ENCODE measurements at regions not wholly inside any gene's neighbourhood (a gene's known extent, or its start where the extent isn't known, plus 50 kb on each side); places are given as distances from the start of the nearest gene placed in this dataset.

DNA sequence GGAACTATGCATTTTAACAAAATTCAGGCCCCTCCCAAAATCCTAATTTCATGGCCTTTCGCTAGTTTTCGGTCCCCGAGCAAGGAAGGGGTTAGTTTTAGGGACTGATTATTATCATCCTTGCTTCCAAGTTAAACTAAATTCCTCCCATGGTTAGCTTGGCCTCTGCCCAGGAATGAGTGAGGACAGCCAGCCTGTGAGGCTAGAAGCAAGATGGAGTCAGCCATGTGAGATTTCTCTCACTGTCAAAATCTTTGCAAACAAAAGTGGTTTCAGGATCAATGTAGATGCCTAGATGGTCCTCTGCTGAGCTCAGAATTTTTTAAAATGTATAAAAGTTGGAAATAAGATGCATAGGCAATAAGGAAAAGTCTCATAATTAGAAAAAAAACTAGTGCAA is 208.9 kb downstream of the RSL24D1 start:
- H3K9ac ChIP-seq (ENCODE audit: low read length): no peak overlapping the region
- no peaks in the 10 kb centered on the region for H3K4me1 ChIP-seq (ENCODE audit: control insufficient read depth, insufficient read depth, low read length)
- no peaks in the 10 kb centered on the region for H3K27me3 ChIP-seq (replicated peaks; ENCODE audit: control insufficient read depth, insufficient read depth, low read length)
- peaks cover 11% of the 10 kb centered on the region for H3K9me3 ChIP-seq (ENCODE audit: control insufficient read depth, low read length)
- no peak overlapping the region for H3K4me3 ChIP-seq (ENCODE audit: low read length)
- H3K36me3 ChIP-seq (ENCODE audit: control insufficient read depth, insufficient read depth, low read length, severe bottlenecking): no peaks in the 10 kb centered on the region
- no peak for DNase-seq (ENCODE audit: low read depth)

DNA sequence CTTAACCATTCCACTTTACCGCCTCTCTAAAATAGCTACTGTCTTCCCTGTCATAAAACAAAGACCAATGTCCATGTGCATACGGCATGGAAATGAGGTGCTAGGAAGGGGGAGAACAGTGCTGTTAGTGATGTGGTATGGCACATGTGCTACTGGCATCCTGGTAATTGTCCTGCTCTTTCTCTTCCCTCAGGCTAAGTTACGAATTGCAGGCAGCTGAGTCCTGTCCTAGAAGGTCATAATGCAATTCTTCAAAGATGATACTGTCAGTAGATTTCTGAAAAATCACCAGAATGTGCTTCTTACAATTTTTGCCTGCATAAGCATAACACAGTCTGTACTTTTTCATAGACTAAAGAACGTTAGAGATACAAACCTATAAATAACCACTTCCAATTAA is 216.8 kb downstream of the RSL24D1 start:
- no peak overlapping the region for H3K4me3 ChIP-seq (ENCODE audit: low read length)
- no peaks in the 10 kb centered on the region for H3K36me3 ChIP-seq (ENCODE audit: control insufficient read depth, insufficient read depth, low read length, severe bottlenecking)
- DNase-seq (ENCODE audit: low read depth): no peak
- H3K4me1 ChIP-seq (ENCODE audit: control insufficient read depth, insufficient read depth, low read length): no peaks in the 10 kb centered on the region
- H3K9ac ChIP-seq (ENCODE audit: low read length): no peak overlapping the region
- no peaks in the 10 kb centered on the region for H3K27me3 ChIP-seq (replicated peaks; ENCODE audit: control insufficient read depth, insufficient read depth, low read length)
- no peaks in the 10 kb centered on the region for H3K9me3 ChIP-seq (ENCODE audit: control insufficient read depth, low read length)

GRCh38 chr15:54962637-54963036 is 234.1 kb downstream of the RSL24D1 start:
- H3K9ac ChIP-seq (ENCODE audit: low read length): no peak overlapping the region
- no peak for DNase-seq (ENCODE audit: low read depth)
- no peaks in the 10 kb centered on the region for H3K27me3 ChIP-seq (replicated peaks; ENCODE audit: control insufficient read depth, insufficient read depth, low read length)
- no peaks in the 10 kb centered on the region for H3K4me1 ChIP-seq (ENCODE audit: control insufficient read depth, insufficient read depth, low read length)
- H3K36me3 ChIP-seq (ENCODE audit: control insufficient read depth, insufficient read depth, low read length, severe bottlenecking): no peaks in the 10 kb centered on the region
- H3K4me3 ChIP-seq (ENCODE audit: low read length): no peak overlapping the region
- H3K9me3 ChIP-seq (ENCODE audit: control insufficient read depth, low read length): peaks cover 8% of the 10 kb centered on the region

GRCh38 chr15:54960266-54960665 is 236.5 kb downstream of the RSL24D1 start:
- Histone ChIP-seq H3K27me3 (replicated peaks; ENCODE audit: control insufficient read depth, insufficient read depth, low read length) (no peaks in the 10 kb centered on the region), H3K9me3 (ENCODE audit: control insufficient read depth, low read length) (peaks cover 2% of the 10 kb centered on the region), H3K4me3 (ENCODE audit: low read length) (no peak overlapping the region), H3K36me3 (ENCODE audit: control insufficient read depth, insufficient read depth, low read length, severe bottlenecking) (no peaks in the 10 kb centered on the region), H3K9ac (ENCODE audit: low read length) (no peak overlapping the region), H3K4me1 (ENCODE audit: control insufficient read depth, insufficient read depth, low read length) (no peaks in the 10 kb centered on the region)
- DNase-seq (ENCODE audit: low read depth): no peak

DNA sequence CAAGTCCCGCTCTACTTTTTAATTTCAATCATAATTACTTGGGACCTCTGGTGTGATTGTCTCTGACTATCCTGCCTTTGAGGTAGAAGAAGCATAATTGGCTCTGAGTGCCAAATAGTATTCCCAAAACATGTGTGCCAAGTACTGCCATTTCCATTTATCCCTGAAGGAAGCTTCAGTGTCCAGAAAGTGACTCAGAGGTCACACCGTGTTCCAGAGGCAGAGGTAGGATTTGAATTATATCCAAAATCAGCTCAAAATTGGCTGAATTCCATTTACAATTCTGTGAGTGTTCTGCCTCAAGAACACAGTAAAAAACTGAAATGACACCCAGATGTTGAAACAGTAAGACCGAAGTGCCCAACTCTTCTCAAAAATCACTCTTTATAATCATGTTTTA is 255.3 kb downstream of the RSL24D1 start:
- no peak overlapping the region for H3K9ac ChIP-seq (ENCODE audit: low read length)
- H3K4me3 ChIP-seq (ENCODE audit: low read length): no peak overlapping the region
- no peak for DNase-seq (ENCODE audit: low read depth)
- no peaks in the 10 kb centered on the region for H3K36me3 ChIP-seq (ENCODE audit: control insufficient read depth, insufficient read depth, low read length, severe bottlenecking)
- no peaks in the 10 kb centered on the region for H3K4me1 ChIP-seq (ENCODE audit: control insufficient read depth, insufficient read depth, low read length)
- H3K27me3 ChIP-seq (replicated peaks; ENCODE audit: control insufficient read depth, insufficient read depth, low read length): no peaks in the 10 kb centered on the region
- H3K9me3 ChIP-seq (ENCODE audit: control insufficient read depth, low read length): no peaks in the 10 kb centered on the region

- no peaks in the 10 kb centered on the region for H3K4me1 ChIP-seq (ENCODE audit: control insufficient read depth, insufficient read depth, low read length)
- H3K4me3 ChIP-seq (ENCODE audit: low read length): no peak overlapping the region
- no peaks in the 10 kb centered on the region for H3K9me3 ChIP-seq (ENCODE audit: control insufficient read depth, low read length)
- H3K36me3 ChIP-seq (ENCODE audit: control insufficient read depth, insufficient read depth, low read length, severe bottlenecking): no peaks in the 10 kb centered on the region
- no peak for DNase-seq (ENCODE audit: low read depth)
- no peak overlapping the region for H3K9ac ChIP-seq (ENCODE audit: low read length)
- no peaks in the 10 kb centered on the region for H3K27me3 ChIP-seq (replicated peaks; ENCODE audit: control insufficient read depth, insufficient read depth, low read length)
Observed at GRCh38 chr15:54917312-54917711, 279.4 kb downstream of the RSL24D1 start.

DNA sequence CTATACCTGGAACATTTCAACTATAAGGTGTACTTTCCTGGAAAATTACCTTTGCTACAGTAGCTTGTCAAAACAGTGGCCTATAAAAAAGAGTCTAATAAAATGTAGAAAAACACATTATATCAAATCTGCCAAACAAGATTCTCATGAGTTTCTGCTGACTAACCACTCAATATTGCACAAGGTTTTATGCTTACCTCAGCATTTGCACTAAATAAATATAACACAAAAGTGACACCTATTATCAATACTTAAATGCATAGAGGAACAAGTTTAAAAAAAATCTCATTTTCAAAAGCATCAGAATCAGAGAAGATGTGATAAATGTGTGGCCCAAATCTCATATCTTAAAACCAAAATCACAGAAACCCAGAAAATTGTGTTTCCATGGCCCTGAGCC is 281.4 kb downstream of the RSL24D1 start:
- Histone ChIP-seq H3K9me3 (ENCODE audit: control insufficient read depth, low read length) (no peaks in the 10 kb centered on the region), H3K27me3 (replicated peaks; ENCODE audit: control insufficient read depth, insufficient read depth, low read length) (no peaks in the 10 kb centered on the region)

DNA sequence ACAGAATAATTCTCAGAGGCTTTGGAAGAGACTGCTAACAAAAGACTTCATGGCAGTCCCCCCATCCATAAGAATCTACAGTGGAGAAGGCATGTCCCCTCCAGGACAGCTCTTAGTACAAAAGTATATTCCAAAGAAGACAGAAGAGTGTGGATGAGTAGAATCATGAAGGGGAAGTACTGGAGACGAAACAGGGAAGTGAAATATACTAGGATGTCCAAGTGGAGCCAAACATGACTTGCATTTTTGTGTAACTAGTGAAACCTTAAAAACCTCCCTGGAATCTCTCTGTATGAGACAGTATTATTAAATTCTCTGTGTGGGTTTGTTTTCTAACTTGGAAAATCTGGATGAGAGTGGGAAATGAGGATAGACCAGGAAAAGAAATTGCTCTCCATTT is 312.4 kb downstream of the RSL24D1 start:
- Histone ChIP-seq H3K4me1 (ENCODE audit: control insufficient read depth, insufficient read depth, low read length) (no peaks in the 10 kb centered on the region), H3K9ac (ENCODE audit: low read length) (no peak overlapping the region), H3K4me3 (ENCODE audit: low read length) (no peak overlapping the region), H3K36me3 (ENCODE audit: control insufficient read depth, insufficient read depth, low read length, severe bottlenecking) (no peaks in the 10 kb centered on the region), H3K27me3 (replicated peaks; ENCODE audit: control insufficient read depth, insufficient read depth, low read length) (no peaks in the 10 kb centered on the region), H3K9me3 (ENCODE audit: control insufficient read depth, low read length) (peaks cover 12% of the 10 kb centered on the region)
- DNase-seq (ENCODE audit: low read depth): no peak

More for the DNA sequence above, 281.4 kb downstream of the RSL24D1 start:
- DNase-seq (ENCODE audit: low read depth): no peak
- Histone ChIP-seq H3K4me3 (ENCODE audit: low read length) (no peak overlapping the region), H3K9ac (ENCODE audit: low read length) (no peak overlapping the region), H3K4me1 (ENCODE audit: control insufficient read depth, insufficient read depth, low read length) (no peaks in the 10 kb centered on the region), H3K36me3 (ENCODE audit: control insufficient read depth, insufficient read depth, low read length, severe bottlenecking) (no peaks in the 10 kb centered on the region)

DNA sequence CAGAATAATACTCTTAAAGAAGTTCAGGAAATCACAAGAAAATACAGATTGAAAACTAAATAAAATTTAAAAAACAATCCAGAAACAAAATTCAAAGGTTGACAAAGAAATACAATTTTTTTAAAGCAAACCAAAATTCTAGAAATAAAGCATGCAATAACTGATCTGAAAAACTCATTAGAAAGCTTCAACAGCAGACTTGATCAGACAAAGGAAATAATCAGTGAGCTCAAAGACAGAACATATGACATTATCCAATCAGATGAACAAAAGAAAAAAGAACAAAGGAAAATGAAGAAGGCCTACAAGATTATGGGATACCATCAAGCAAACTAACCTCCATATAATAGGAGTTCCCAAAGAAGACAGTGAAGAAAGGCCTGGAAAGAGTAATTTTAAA is 336.8 kb downstream of the RSL24D1 start:
- Histone ChIP-seq H3K9ac (ENCODE audit: low read length) (no peak overlapping the region), H3K36me3 (ENCODE audit: control insufficient read depth, insufficient read depth, low read length, severe bottlenecking) (no peaks in the 10 kb centered on the region), H3K9me3 (ENCODE audit: control insufficient read depth, low read length) (peaks cover 8% of the 10 kb centered on the region), H3K4me3 (ENCODE audit: low read length) (no peak overlapping the region), H3K4me1 (ENCODE audit: control insufficient read depth, insufficient read depth, low read length) (no peaks in the 10 kb centered on the region), H3K27me3 (replicated peaks; ENCODE audit: control insufficient read depth, insufficient read depth, low read length) (no peaks in the 10 kb centered on the region)
- DNase-seq (ENCODE audit: low read depth): no peak

- H3K27me3 ChIP-seq (replicated peaks; ENCODE audit: control insufficient read depth, insufficient read depth, low read length): no peaks in the 10 kb centered on the region
- DNase-seq (ENCODE audit: low read depth): no peak
- no peak overlapping the region for H3K9ac ChIP-seq (ENCODE audit: low read length)
- H3K4me3 ChIP-seq (ENCODE audit: low read length): no peak overlapping the region
- H3K36me3 ChIP-seq (ENCODE audit: control insufficient read depth, insufficient read depth, low read length, severe bottlenecking): no peaks in the 10 kb centered on the region
- no peaks in the 10 kb centered on the region for H3K9me3 ChIP-seq (ENCODE audit: control insufficient read depth, low read length)
- no peaks in the 10 kb centered on the region for H3K4me1 ChIP-seq (ENCODE audit: control insufficient read depth, insufficient read depth, low read length)
Observed at GRCh38 chr15:54854667-54855066, 342.1 kb downstream of the RSL24D1 start.

- no peaks in the 10 kb centered on the region for H3K4me1 ChIP-seq (ENCODE audit: control insufficient read depth, insufficient read depth, low read length)
- no peaks in the 10 kb centered on the region for H3K9me3 ChIP-seq (ENCODE audit: control insufficient read depth, low read length)
- no peaks in the 10 kb centered on the region for H3K36me3 ChIP-seq (ENCODE audit: control insufficient read depth, insufficient read depth, low read length, severe bottlenecking)
- no peak overlapping the region for H3K4me3 ChIP-seq (ENCODE audit: low read length)
- no peak for DNase-seq (ENCODE audit: low read depth)
- no peak overlapping the region for H3K9ac ChIP-seq (ENCODE audit: low read length)
- no peaks in the 10 kb centered on the region for H3K27me3 ChIP-seq (replicated peaks; ENCODE audit: control insufficient read depth, insufficient read depth, low read length)
Observed at GRCh38 chr15:54850101-54850500, 346.6 kb downstream of the RSL24D1 start.

DNA sequence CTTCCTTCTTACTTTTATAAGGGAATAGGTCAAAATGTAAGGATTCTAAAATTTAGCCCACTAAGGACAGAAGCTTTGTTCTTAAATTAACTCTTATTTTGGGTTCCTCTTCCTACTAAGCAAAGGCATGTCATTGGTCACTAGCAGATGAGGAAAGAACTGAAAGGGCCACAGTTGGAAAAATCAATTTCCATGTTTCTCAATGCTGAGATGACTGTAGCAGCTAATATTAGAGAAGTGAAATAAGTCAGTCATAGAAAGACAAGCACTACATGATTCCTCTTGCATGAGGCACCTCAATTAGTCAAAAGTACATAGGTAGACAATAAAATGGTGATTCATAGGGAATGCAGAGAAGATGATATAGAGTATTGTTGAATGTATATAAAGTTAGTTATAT is 353.7 kb downstream of the RSL24D1 start:
- no peak overlapping the region for H3K4me3 ChIP-seq (ENCODE audit: low read length)
- no peak for DNase-seq (ENCODE audit: low read depth)
- no peaks in the 10 kb centered on the region for H3K27me3 ChIP-seq (replicated peaks; ENCODE audit: control insufficient read depth, insufficient read depth, low read length)
- H3K36me3 ChIP-seq (ENCODE audit: control insufficient read depth, insufficient read depth, low read length, severe bottlenecking): no peaks in the 10 kb centered on the region
- H3K4me1 ChIP-seq (ENCODE audit: control insufficient read depth, insufficient read depth, low read length): no peaks in the 10 kb centered on the region
- H3K9ac ChIP-seq (ENCODE audit: low read length): no peak overlapping the region
- no peaks in the 10 kb centered on the region for H3K9me3 ChIP-seq (ENCODE audit: control insufficient read depth, low read length)
